ENCODE measurements at regions not wholly inside any gene's neighbourhood (a gene's known extent, or its start where the extent isn't known, plus 50 kb on each side); places are given as distances from the start of the nearest gene placed in this dataset.

- no peak for DNase-seq (ENCODE audit: low read depth, low spot score)
These were observed 51.1 kb upstream of the ZNF236 start for GRCh38 chr18:76771192-76771799.

GRCh38 chr18:76767954-76768353 lies 54.4 kb upstream of the ZNF236 start:
- DNase-seq (ENCODE audit: low read depth, low spot score), result no peak

GRCh38 chr18:76766429-76766828 lies 55.9 kb upstream of the ZNF236 start:
- DNase-seq (ENCODE audit: low read depth, low spot score), result no peak

- no peak for DNase-seq (ENCODE audit: low read depth, low spot score)
These were observed 56.7 kb upstream of the ZNF236 start for GRCh38 chr18:76765649-76766048.

GRCh38 chr18:76764291-76764901 lies 58.0 kb upstream of the ZNF236 start:
- no peak for DNase-seq (ENCODE audit: low read depth, low spot score)

GRCh38 chr18:76759056-76759455 lies 63.3 kb upstream of the ZNF236 start:
- DNase-seq (ENCODE audit: low read depth, low spot score), result no peak

- DNase-seq (ENCODE audit: low read depth, low spot score), result no peak
These were observed 64.4 kb upstream of the ZNF236 start for GRCh38 chr18:76757925-76758324.

- no peak for DNase-seq (ENCODE audit: low read depth, low spot score)
These were observed 65.0 kb upstream of the ZNF236 start for GRCh38 chr18:76757335-76757734.

- no peak for DNase-seq (ENCODE audit: low read depth, low spot score)
These were observed 65.7 kb upstream of the ZNF236 start for GRCh38 chr18:76756531-76757253.

GRCh38 chr18:76754351-76754750 lies 68.0 kb upstream of the ZNF236 start:
- DNase-seq (ENCODE audit: low read depth, low spot score), result no peak

- DNase-seq (ENCODE audit: low read depth, low spot score), result no peak
These were observed 70.0 kb upstream of the ZNF236 start for GRCh38 chr18:76752400-76752799.

GRCh38 chr18:76750917-76751890 lies 71.2 kb upstream of the ZNF236 start:
- no peak for DNase-seq (ENCODE audit: low read depth, low spot score)

GRCh38 chr18:76750269-76750668 lies 72.1 kb upstream of the ZNF236 start:
- DNase-seq (ENCODE audit: low read depth, low spot score), result no peak

- DNase-seq (ENCODE audit: low read depth, low spot score), result no peak
These were observed 74.7 kb upstream of the ZNF236 start for GRCh38 chr18:76747676-76748075.

- no peak for DNase-seq (ENCODE audit: low read depth, low spot score)
These were observed 81.0 kb upstream of the ZNF236 start for GRCh38 chr18:76741346-76741745.

GRCh38 chr18:76736309-76736708 lies 86.0 kb upstream of the ZNF236 start:
- no peak for DNase-seq (ENCODE audit: low read depth, low spot score)

- DNase-seq (ENCODE audit: low read depth, low spot score), result no peak
These were observed 91.5 kb upstream of the ZNF236 start for GRCh38 chr18:76730901-76731300.

- DNase-seq (ENCODE audit: low read depth, low spot score), result no peak
These were observed 94.8 kb upstream of the ZNF236 start for GRCh38 chr18:76727589-76727988.

GRCh38 chr18:76725445-76725844 lies 96.9 kb upstream of the ZNF236 start:
- DNase-seq (ENCODE audit: low read depth, low spot score), result no peak

GRCh38 chr18:76722224-76723061 lies 99.9 kb upstream of the ZNF236 start:
- no peak for DNase-seq (ENCODE audit: low read depth, low spot score)

Measured in iPS DF 19.7 (cell line).